CD14-positive monocyte (primary cell): ENCODE measurements at regions not wholly inside any gene's neighbourhood (a gene's known extent, or its start where the extent isn't known, plus 50 kb on each side); places are given as distances from the start of the nearest gene placed in this dataset.

Experiments used
- DNase-seq, 3 donors: peaks; one replicate each; pipeline ENCODE4 v3.0.0-alpha.2; 2011 to 2022
- H2AFZ ChIP-seq: 2 replicates; pipeline ENCODE4 v1.6.0; 2012; ENCODE audit warnings: mild to moderate bottlenecking, low read depth, low read length, inconsistent platforms; ENCODE audit not compliant: insufficient read depth, poor library complexity, severe bottlenecking
- H3K27ac ChIP-seq, 2 donors: 1 replicate in 1 of 2; 2 replicates in 1 of 2; pipeline ENCODE4 v1.5.1; 2012 to 2013; ENCODE audit warnings: low read length in 2 of 2, control low read depth in 1 of 2, inconsistent platforms in 1 of 2, low read depth in 1 of 2, mild to moderate bottlenecking in 1 of 2
- H3K27me3 ChIP-seq, 2 donors: one replicate each; pipeline versions ENCODE4 v1.6.0 to v1.6.1; 2011 to 2013; ENCODE audit warnings: low read length in 2 of 2; ENCODE audit not compliant: control insufficient read depth in 2 of 2, insufficient read depth in 2 of 2
- H3K36me3 ChIP-seq, 2 donors: replicated peaks in 1 of 2; 1 replicate in 1 of 2; 2 replicates in 1 of 2; pipeline versions ENCODE4 v1.5.1 to v1.6.1; 2012 to 2013; ENCODE audit warnings: low read length in 2 of 2, control low read depth in 1 of 2, inconsistent platforms in 1 of 2, mild to moderate bottlenecking in 1 of 2; ENCODE audit not compliant: insufficient read depth in 2 of 2, control insufficient read depth in 1 of 2
- H3K4me1 ChIP-seq, 2 donors: 1 replicate in 1 of 2; 2 replicates in 1 of 2; pipeline versions ENCODE4 v1.5.1 to v1.6.1; 2012 to 2013; ENCODE audit warnings: low read length in 2 of 2, control low read depth in 1 of 2, inconsistent platforms in 1 of 2, mild to moderate bottlenecking in 1 of 2, moderate library complexity in 1 of 2; ENCODE audit not compliant: insufficient read depth in 2 of 2, control insufficient read depth in 1 of 2
- H3K4me2 ChIP-seq: replicated peaks from 2 replicates; pipeline ENCODE3; 2012; ENCODE audit warnings: low read length, moderate library complexity, mild to moderate bottlenecking; ENCODE audit not compliant: poor library complexity, severe bottlenecking; ENCODE audit errors: extremely low read depth
- H3K4me3 ChIP-seq, 3 experiments: fragments of 200-600 bp in 1 of 3; sonication (generic) in 1 of 3; replicated peaks in 1 of 3; 1 replicate in 2 of 3; 2 replicates in 1 of 3; pipeline ENCODE4 v1.5.1; 2011 to 2013; ENCODE audit warnings: low read length in 3 of 3, mild to moderate bottlenecking in 3 of 3, control low read depth in 2 of 3, low read depth in 2 of 3, inconsistent platforms in 1 of 3, moderate library complexity in 1 of 3
- H3K79me2 ChIP-seq: 2 replicates; pipeline ENCODE4 v1.6.0; 2012; ENCODE audit warnings: mild to moderate bottlenecking, control low read depth, inconsistent platforms, low read length, moderate library complexity; ENCODE audit not compliant: insufficient read depth
- H3K9ac ChIP-seq: 2 replicates; pipeline ENCODE4 v1.6.0; 2017; ENCODE audit warnings: low read length, mild to moderate bottlenecking; ENCODE audit not compliant: insufficient read depth, poor library complexity, severe bottlenecking
- H3K9me3 ChIP-seq, 2 donors: replicated peaks in 1 of 2; 1 replicate in 1 of 2; 2 replicates in 1 of 2; pipeline versions ENCODE4 v1.5.1 to v1.6.1; 2012 to 2013; ENCODE audit warnings: low read length in 2 of 2, control low read depth in 1 of 2; ENCODE audit not compliant: control insufficient read depth in 1 of 2, insufficient read depth in 1 of 2
- H4K20me1 ChIP-seq: 2 replicates; pipeline ENCODE4 v1.6.0; 2012; ENCODE audit warnings: mild to moderate bottlenecking, low read length, control low read depth, moderate library complexity; ENCODE audit not compliant: insufficient read depth
- H3K27ac Mint-ChIP-seq, 7 donors: one replicate each; pipeline ENCODE4 v1.8.0; 2020; ENCODE audit warnings: mild to moderate bottlenecking in 7 of 7, mixed read lengths in 7 of 7, moderate library complexity in 6 of 7, inconsistent platforms in 2 of 7
- H3K27me3 Mint-ChIP-seq, 3 donors: one replicate each; pipeline ENCODE4 v1.8.0; 2021 to 2022; ENCODE audit warnings: low read depth in 3 of 3, mild to moderate bottlenecking in 3 of 3, mixed read lengths in 3 of 3, moderate library complexity in 3 of 3, inconsistent platforms in 1 of 3
- H3K36me3 Mint-ChIP-seq, 2 donors: one replicate each; pipeline ENCODE4 v1.8.0; 2020; ENCODE audit warnings: mixed read lengths in 2 of 2, inconsistent platforms in 1 of 2, mild to moderate bottlenecking in 1 of 2
- H3K4me1 Mint-ChIP-seq: one replicate; pipeline ENCODE4 v1.8.0; 2020; ENCODE audit warnings: mild to moderate bottlenecking, mixed read lengths
- H3K4me3 Mint-ChIP-seq, 2 donors: one replicate each; pipeline ENCODE4 v1.8.0; 2020; ENCODE audit warnings: mild to moderate bottlenecking in 2 of 2, mixed read lengths in 2 of 2, moderate library complexity in 1 of 2
- H3K9me3 Mint-ChIP-seq, 7 donors: one replicate each; pipeline ENCODE4 v1.8.0; 2020 to 2022; ENCODE audit warnings: mixed read lengths in 7 of 7, mild to moderate bottlenecking in 6 of 7, moderate library complexity in 6 of 7, inconsistent platforms in 2 of 7
- whole genome bisulfite sequencing: methylation state at CpG from one replicate; pipeline ENCODE4 v1.1.5; 2013; ENCODE audit warnings: missing lambda C conversion rate; ENCODE audit not compliant: insufficient coverage; 5-methylcytosine and 5-hydroxymethylcytosine counted together
- intact Hi-C, 2 donors: fragments of 100-400 bp; cut with micrococcal nuclease; formaldehyde crosslinking; loops; one replicate each; pipeline versions ENCODE4 v1.15.0 to v1.15.1; 2023
- TF ChIP-seq, protein P1 (sequence below): fragments of 200-600 bp; IDR thresholded peaks from one replicate; pipeline ENCODE4 v1.8.0; 2022; ENCODE audit warnings: antibody characterized with exemption, mild to moderate bottlenecking

- Mint-ChIP-seq H3K36me3 (no peaks in the 10 kb centered on the region), H3K27ac (no peak overlapping the region), H3K27me3 (no peaks in the 10 kb centered on the region), H3K4me3 (no peak overlapping the region), H3K4me1 (no peaks in the 10 kb centered on the region), H3K9me3 (peaks cover 71 to 100% (median 97%) of the 10 kb centered on the region in 7 donors)
- Histone ChIP-seq H3K4me1 (no peaks in the 10 kb centered on the region), H3K79me2 (no peaks in the 10 kb centered on the region), H3K4me2 (no peak overlapping the region), H3K9ac (no peak overlapping the region), H3K9me3 (peaks cover 99 to 100% of the 10 kb centered on the region in 2 donors), H3K27me3 (no peaks in the 10 kb centered on the region), H3K4me3 (no peak overlapping the region), H3K36me3 (no peaks in the 10 kb centered on the region), H3K27ac (no peak overlapping the region), H4K20me1 (no peaks in the 10 kb centered on the region), H2AFZ (no peak overlapping the region)
- 86% methylated on average over 14 of the region's 14 CpGs for WGBS
- intact Hi-C loops: no loop called here
- DNase-seq: no peak
- TF ChIP-seq, protein P1, sequence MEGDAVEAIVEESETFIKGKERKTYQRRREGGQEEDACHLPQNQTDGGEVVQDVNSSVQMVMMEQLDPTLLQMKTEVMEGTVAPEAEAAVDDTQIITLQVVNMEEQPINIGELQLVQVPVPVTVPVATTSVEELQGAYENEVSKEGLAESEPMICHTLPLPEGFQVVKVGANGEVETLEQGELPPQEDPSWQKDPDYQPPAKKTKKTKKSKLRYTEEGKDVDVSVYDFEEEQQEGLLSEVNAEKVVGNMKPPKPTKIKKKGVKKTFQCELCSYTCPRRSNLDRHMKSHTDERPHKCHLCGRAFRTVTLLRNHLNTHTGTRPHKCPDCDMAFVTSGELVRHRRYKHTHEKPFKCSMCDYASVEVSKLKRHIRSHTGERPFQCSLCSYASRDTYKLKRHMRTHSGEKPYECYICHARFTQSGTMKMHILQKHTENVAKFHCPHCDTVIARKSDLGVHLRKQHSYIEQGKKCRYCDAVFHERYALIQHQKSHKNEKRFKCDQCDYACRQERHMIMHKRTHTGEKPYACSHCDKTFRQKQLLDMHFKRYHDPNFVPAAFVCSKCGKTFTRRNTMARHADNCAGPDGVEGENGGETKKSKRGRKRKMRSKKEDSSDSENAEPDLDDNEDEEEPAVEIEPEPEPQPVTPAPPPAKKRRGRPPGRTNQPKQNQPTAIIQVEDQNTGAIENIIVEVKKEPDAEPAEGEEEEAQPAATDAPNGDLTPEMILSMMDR: no peak
Measured at GRCh38 chr15:25182736-25183445, 228.1 kb downstream of the SNRPN start.

- H3K9me3 Mint-ChIP-seq: peaks cover 73 to 100% (median 97%) of the 10 kb centered on the region in 7 donors
- no peak for DNase-seq
- H3K27me3 Mint-ChIP-seq: no peaks in the 10 kb centered on the region
- peaks cover 99 to 100% of the 10 kb centered on the region in 2 donors for H3K9me3 ChIP-seq
- H3K4me3 ChIP-seq: no peak overlapping the region
- WGBS: 82% methylated on average over 9 of the region's 9 CpGs
- TF ChIP-seq, protein P1: no peak
- no peak overlapping the region for H3K9ac ChIP-seq
- no peak overlapping the region for H3K27ac Mint-ChIP-seq
- H2AFZ ChIP-seq: no peak overlapping the region
- no peak overlapping the region for H3K4me2 ChIP-seq
- no peaks in the 10 kb centered on the region for H3K36me3 Mint-ChIP-seq
- H3K4me1 ChIP-seq: no peaks in the 10 kb centered on the region
- H3K4me3 Mint-ChIP-seq: no peak overlapping the region
- H3K36me3 ChIP-seq: no peaks in the 10 kb centered on the region
- intact Hi-C loops: no loop called here
- no peaks in the 10 kb centered on the region for H3K27me3 ChIP-seq
- no peak overlapping the region for H3K27ac ChIP-seq
- no peaks in the 10 kb centered on the region for H4K20me1 ChIP-seq
- H3K4me1 Mint-ChIP-seq: no peaks in the 10 kb centered on the region
- H3K79me2 ChIP-seq: no peaks in the 10 kb centered on the region
Measured at GRCh38 chr15:25183581-25184251, 228.9 kb downstream of the SNRPN start.
